ENCODE measurements at regions not wholly inside any gene's neighbourhood (a gene's known extent, or its start where the extent isn't known, plus 50 kb on each side); places are given as distances from the start of the nearest gene placed in this dataset.

GRCh38 chr3:111244760-111245159 lies 173.1 kb downstream of the NECTIN3 start:
- DNase-seq (ENCODE audit: extremely low spot score, insufficient read length, low read depth): no peak

GRCh38 chr3:111246967-111247760 lies 175.5 kb downstream of the NECTIN3 start:
- no peak for FAIRE-seq

More at GRCh38 chr3:111244760-111245159, 173.1 kb downstream of the NECTIN3 start:
- no peak for FAIRE-seq

GRCh38 chr3:111248406-111248805 lies 176.8 kb downstream of the NECTIN3 start:
- FAIRE-seq: no peak
- no peak for DNase-seq (ENCODE audit: extremely low spot score, insufficient read length, low read depth)

More at GRCh38 chr3:111246967-111247760, 175.5 kb downstream of the NECTIN3 start:
- DNase-seq (ENCODE audit: extremely low spot score, insufficient read length, low read depth): no peak

DNA sequence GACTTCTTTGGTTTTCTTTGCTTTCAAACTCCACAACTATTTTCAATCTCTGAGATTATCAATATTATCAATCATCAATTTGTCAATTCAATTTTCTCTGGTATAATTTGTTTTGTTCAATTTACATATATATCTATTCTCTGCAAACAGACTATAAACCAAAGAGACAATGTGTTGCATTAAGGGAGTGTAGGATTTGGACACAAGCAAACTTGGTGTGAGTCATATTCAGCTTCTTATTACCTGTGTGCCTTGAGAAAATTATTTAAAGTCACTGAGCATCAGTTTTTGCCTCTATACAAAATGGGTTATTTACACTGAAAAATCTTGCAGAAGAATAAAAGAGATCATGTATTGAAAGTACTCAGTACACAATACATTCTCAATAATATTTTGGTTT lies 177.8 kb downstream of the NECTIN3 start:
- no peak for FAIRE-seq
- no peak for DNase-seq (ENCODE audit: extremely low spot score, insufficient read length, low read depth)

DNA sequence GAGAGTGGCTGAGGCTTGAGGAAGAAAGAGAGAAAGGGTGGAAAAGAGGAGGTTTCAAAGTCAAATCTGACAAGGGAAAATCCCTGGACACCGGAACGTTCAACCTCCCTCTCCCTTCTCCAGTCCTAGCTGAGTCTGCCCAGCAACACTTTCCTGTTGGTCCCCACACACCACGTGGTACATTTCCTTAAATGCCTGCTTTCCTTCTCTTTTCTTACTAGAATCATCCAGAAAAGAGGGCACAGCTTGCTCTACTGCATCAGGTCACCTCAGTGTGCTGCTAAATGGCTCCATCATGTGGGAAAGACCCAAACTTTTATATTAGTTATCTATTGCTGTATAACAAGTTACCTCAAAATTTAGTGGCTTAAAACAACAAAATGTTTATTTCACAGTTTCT lies 181.2 kb downstream of the NECTIN3 start:
- DNase-seq (ENCODE audit: extremely low spot score, insufficient read length, low read depth) (no peak), FAIRE-seq (no peak)

DNA sequence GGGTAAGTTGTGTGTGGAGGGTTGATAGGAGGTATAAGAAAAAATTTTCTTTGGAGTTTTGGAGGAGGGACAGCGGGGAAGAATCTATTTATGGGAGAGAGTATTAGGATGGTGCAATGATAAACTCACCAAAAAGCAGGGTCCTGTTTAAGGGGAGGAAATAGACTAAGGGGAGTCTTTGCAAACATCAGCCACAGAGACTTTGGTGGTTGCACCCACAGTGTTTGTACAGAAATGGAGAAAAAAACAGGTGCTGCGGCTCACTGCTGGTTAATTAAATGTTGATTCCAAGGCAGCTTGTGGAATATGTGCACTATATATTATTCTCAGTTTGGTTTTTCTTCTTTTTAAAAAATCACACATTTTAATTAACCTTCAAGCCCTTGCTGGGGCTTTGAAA lies 182.1 kb downstream of the NECTIN3 start:
- DNase-seq (ENCODE audit: extremely low spot score, insufficient read length, low read depth): no peak
- FAIRE-seq: no peak

DNA sequence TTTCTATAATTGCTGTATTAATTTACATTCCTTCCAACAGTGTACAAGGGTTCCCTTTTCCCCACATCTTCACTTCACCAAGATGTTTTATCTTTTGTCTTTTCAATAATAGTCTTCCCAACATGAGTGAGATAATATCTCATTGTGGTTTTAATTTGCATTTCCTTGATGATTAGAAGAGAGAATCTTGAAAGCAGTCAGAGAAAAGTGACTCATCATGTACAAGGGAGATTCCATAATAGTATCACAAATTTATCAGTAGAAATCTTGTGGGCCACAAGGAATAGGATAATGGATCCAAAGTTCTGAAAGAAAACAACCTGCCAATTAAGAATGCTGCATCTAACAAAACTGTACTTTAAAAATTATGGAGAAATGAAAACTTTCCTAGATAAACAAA lies 189.3 kb downstream of the NECTIN3 start:
- DNase-seq (ENCODE audit: extremely low spot score, insufficient read length, low read depth) (no peak), FAIRE-seq (no peak)

GRCh38 chr3:111269777-111270176 lies 198.2 kb downstream of the NECTIN3 start:
- FAIRE-seq (no peak), DNase-seq (ENCODE audit: extremely low spot score, insufficient read length, low read depth) (no peak)

DNA sequence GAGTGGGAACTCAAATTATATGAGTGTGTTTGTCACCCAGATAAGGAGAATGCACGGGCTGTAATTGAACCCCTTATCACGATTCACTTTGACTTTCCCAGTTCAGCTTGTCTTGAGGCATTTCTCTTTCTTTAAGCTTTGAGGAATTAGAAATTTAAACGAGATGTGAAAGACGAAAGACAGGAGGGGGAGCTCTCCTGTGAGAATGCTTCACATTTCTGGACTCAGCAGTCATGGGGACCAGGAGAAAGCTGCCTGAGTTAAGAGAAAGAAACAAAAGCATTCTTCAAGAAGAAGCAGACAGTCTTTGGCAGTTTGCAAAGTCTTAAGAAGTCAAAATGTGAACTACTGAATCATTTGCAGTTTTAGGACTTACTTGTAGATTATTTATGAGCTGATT lies 205.6 kb downstream of the NECTIN3 start:
- FAIRE-seq: no peak

DNA sequence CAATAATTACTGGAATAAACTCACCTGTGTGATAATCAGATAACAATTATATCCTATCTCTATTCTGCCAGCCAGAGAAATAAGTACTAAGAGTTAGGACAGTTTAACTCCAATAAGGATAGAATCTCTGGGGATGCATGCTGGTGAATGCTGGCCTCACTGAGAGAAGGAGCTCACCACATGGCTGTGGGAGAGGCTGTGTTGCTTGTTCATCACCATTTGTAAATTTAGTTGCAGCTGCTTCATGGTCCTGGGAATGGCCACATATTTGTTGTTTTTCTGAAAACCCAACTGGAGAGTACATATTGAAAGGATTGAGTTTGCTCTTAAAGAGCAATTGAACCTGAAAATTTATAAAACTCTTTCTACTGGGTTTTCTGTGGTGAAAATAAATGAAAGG lies 207.3 kb downstream of the NECTIN3 start:
- FAIRE-seq: no peak
- no peak for DNase-seq (ENCODE audit: extremely low spot score, insufficient read length, low read depth)

More for the DNA sequence above, 205.6 kb downstream of the NECTIN3 start:
- no peak for DNase-seq (ENCODE audit: extremely low spot score, insufficient read length, low read depth)

- DNase-seq (ENCODE audit: extremely low spot score, insufficient read length, low read depth) (no peak), FAIRE-seq (no peak)
Observed at GRCh38 chr3:111282024-111282423, 210.4 kb downstream of the NECTIN3 start.

- DNase-seq (ENCODE audit: extremely low spot score, insufficient read length, low read depth) (no peak), FAIRE-seq (no peak)
Observed at GRCh38 chr3:111283165-111283564, 211.5 kb downstream of the NECTIN3 start.

GRCh38 chr3:111284503-111285183 lies 213.0 kb downstream of the NECTIN3 start:
- FAIRE-seq: no peak
- no peak for DNase-seq (ENCODE audit: extremely low spot score, insufficient read length, low read depth)

- FAIRE-seq: no peak
Observed at GRCh38 chr3:111285184-111285538, 213.5 kb downstream of the NECTIN3 start.

GRCh38 chr3:111285694-111286093 lies 214.1 kb downstream of the NECTIN3 start:
- DNase-seq (ENCODE audit: extremely low spot score, insufficient read length, low read depth): no peak
- FAIRE-seq: no peak

More at GRCh38 chr3:111285184-111285538, 213.5 kb downstream of the NECTIN3 start:
- DNase-seq (ENCODE audit: extremely low spot score, insufficient read length, low read depth): no peak

DNA sequence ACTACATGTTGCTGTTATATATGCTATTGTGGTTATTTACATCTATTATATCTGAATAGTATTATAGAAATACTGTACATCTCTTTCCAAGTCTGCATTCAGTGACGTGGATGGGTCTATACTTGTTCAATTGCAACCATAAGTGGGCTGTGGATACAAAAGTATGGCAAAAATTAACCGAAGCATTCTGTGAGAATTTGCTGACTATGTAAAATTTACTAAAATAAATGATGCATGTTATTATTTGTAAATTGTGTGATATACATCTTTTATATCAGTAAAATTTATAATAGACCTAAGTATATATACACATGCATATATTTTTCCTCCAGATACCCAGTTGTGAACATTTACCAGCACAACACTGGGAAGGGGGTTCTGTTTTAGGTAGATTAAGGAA lies 215.1 kb downstream of the NECTIN3 start:
- DNase-seq (ENCODE audit: extremely low spot score, insufficient read length, low read depth) (no peak), FAIRE-seq (no peak)

DNA sequence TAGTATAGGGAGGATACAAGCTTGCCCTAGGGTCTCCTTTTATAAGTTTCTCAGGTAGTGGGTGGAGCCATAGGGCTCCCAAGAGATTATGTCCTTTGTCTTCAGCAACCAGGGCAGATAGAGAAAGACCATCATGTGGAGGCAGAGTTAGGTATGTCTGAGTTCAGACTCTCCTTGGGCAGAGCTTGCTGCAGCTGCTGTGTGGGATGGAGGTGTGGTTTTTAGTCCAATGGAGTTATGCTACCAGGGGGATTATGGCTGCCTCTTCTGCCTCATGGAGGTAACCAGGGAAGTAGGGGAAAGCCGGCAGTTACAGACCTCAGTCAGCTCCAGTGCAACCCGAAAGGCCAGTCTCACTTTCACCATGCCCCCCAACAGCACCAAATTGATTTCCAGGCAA lies 220.5 kb downstream of the NECTIN3 start:
- DNase-seq (ENCODE audit: extremely low spot score, insufficient read length, low read depth): no peak
- FAIRE-seq: no peak

- FAIRE-seq (no peak), DNase-seq (ENCODE audit: extremely low spot score, insufficient read length, low read depth) (no peak)
Observed at GRCh38 chr3:111299192-111299615, 227.6 kb downstream of the NECTIN3 start.

- DNase-seq (ENCODE audit: extremely low spot score, insufficient read length, low read depth): no peak
- no peak for FAIRE-seq
Observed at GRCh38 chr3:111301238-111301798, 229.7 kb downstream of the NECTIN3 start.

DNA sequence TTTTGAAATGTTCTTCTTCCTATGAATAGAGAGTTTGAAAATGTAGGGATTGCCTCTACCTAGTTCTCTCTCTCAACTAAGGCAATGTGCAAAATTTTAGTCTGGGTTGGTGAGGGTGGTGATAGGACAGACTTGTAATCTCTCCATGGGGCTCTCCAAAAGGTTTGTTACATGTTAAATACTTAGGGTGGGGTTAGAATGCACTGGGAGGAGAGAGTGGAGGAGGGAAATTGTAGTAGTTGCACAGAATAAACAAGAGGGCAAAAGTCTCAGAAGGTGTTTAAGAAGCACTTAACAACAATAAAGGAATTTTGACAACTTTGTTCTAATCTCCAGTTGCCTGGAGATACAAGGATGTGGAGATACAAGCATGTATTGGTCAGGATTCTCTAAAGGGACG lies 230.4 kb downstream of the NECTIN3 start:
- FAIRE-seq (no peak), DNase-seq (ENCODE audit: extremely low spot score, insufficient read length, low read depth) (no peak)

- FAIRE-seq (no peak), DNase-seq (ENCODE audit: extremely low spot score, insufficient read length, low read depth) (no peak)
Observed at GRCh38 chr3:111303760-111304159, 232.1 kb downstream of the NECTIN3 start.

Measured in GM18507 (cell line).